ENCODE measurements at regions not wholly inside any gene's neighbourhood (a gene's known extent, or its start where the extent isn't known, plus 50 kb on each side); places are given as distances from the start of the nearest gene placed in this dataset.

GRCh38 chr1:81374481-81374880 is 426.3 kb upstream of the ADGRL2 start:
- no peak for DNase-seq (ENCODE audit: low spot score)
- no peak for TF ChIP-seq CTCF (IDR thresholded peaks at IDR 0.05; ENCODE audit: extremely low read depth, missing control alignments)

GRCh38 chr1:81371864-81372263 is 428.9 kb upstream of the ADGRL2 start:
- no peak for DNase-seq (ENCODE audit: low spot score)
- TF ChIP-seq CTCF (IDR thresholded peaks at IDR 0.05; ENCODE audit: extremely low read depth, missing control alignments) = no peak

GRCh38 chr1:81369833-81370232 is 430.9 kb upstream of the ADGRL2 start:
- no peak for DNase-seq (ENCODE audit: low spot score)
- TF ChIP-seq CTCF (IDR thresholded peaks at IDR 0.05; ENCODE audit: extremely low read depth, missing control alignments) = no peak

GRCh38 chr1:81366173-81366572 is 434.6 kb upstream of the ADGRL2 start:
- DNase-seq (ENCODE audit: low spot score) = no peak
- TF ChIP-seq CTCF (IDR thresholded peaks at IDR 0.05; ENCODE audit: extremely low read depth, missing control alignments) = no peak

- DNase-seq (ENCODE audit: low spot score) = no peak
- TF ChIP-seq CTCF (IDR thresholded peaks at IDR 0.05; ENCODE audit: extremely low read depth, missing control alignments) = no peak
Measured at GRCh38 chr1:81364088-81364487, 436.6 kb upstream of the ADGRL2 start.

- DNase-seq (ENCODE audit: low spot score) = no peak
- TF ChIP-seq CTCF (IDR thresholded peaks at IDR 0.05; ENCODE audit: extremely low read depth, missing control alignments) = no peak
Measured at GRCh38 chr1:81358151-81358550, 442.6 kb upstream of the ADGRL2 start.

- no peak for TF ChIP-seq CTCF (IDR thresholded peaks at IDR 0.05; ENCODE audit: extremely low read depth, missing control alignments)
- DNase-seq (ENCODE audit: low spot score) = no peak
Measured at GRCh38 chr1:81351864-81352263, 448.9 kb upstream of the ADGRL2 start.
